NCI-H748 treated with DMSO at 0.1 percent for 48 hours (cell line): ENCODE measurements at regions not wholly inside any gene's neighbourhood (a gene's known extent, or its start where the extent isn't known, plus 50 kb on each side); places are given as distances from the start of the nearest gene placed in this dataset.
"Not testable (repeated sequence)": the region's sequence is repeated elsewhere in the genome, so short reads cannot be mapped to it uniquely, and the experiment has no call there.

Experiments
- DNase-seq: peaks from one replicate; lab custom pipeline; 2025; lab: John Stamatoyannopoulos, UW

GRCh38 chr16:86716649-86717048 lies 138.3 kb downstream of the FOXL1 start:
- no peak for DNase-seq

GRCh38 chr16:86718118-86718517 lies 139.8 kb downstream of the FOXL1 start:
- DNase-seq: no peak

- DNase-seq: no peak
Measured at GRCh38 chr16:86722970-86723369, 144.6 kb downstream of the FOXL1 start.

- DNase-seq: no peak
Measured at GRCh38 chr16:86723689-86724088, 145.3 kb downstream of the FOXL1 start.

- no peak for DNase-seq
Measured at GRCh38 chr16:86725401-86725800, 147.1 kb downstream of the FOXL1 start.

GRCh38 chr16:86726340-86726739 lies 148.0 kb downstream of the FOXL1 start:
- no peak for DNase-seq

- DNase-seq: no peak
Measured at GRCh38 chr16:86727131-86727530, 148.8 kb downstream of the FOXL1 start.

- DNase-seq: no peak
Measured at GRCh38 chr16:86727632-86728031, 149.3 kb downstream of the FOXL1 start.

GRCh38 chr16:86729686-86730085 lies 151.3 kb downstream of the FOXL1 start:
- no peak for DNase-seq

GRCh38 chr16:86730086-86730485 lies 151.7 kb downstream of the FOXL1 start:
- DNase-seq: no peak

GRCh38 chr16:86730597-86730996 lies 152.2 kb downstream of the FOXL1 start:
- no peak for DNase-seq

GRCh38 chr16:86732621-86733295 lies 154.4 kb downstream of the FOXL1 start:
- no peak for DNase-seq

GRCh38 chr16:86733546-86734254 lies 155.4 kb downstream of the FOXL1 start:
- DNase-seq: no peak

- DNase-seq: no peak
Measured at GRCh38 chr16:86734543-86735460, 156.5 kb downstream of the FOXL1 start.

- DNase-seq: no peak
Measured at GRCh38 chr16:86735727-86736126, 157.4 kb downstream of the FOXL1 start.

- no peak for DNase-seq
Measured at GRCh38 chr16:86736502-86736901, 158.2 kb downstream of the FOXL1 start.

GRCh38 chr16:86737083-86737482 lies 158.7 kb downstream of the FOXL1 start:
- no peak for DNase-seq

GRCh38 chr16:86738322-86738721 lies 160.0 kb downstream of the FOXL1 start:
- not testable (repeated sequence) for DNase-seq

- no peak for DNase-seq
Measured at GRCh38 chr16:86739178-86739577, 160.8 kb downstream of the FOXL1 start.

- no peak for DNase-seq
Measured at GRCh38 chr16:86739808-86740207, 161.5 kb downstream of the FOXL1 start.

- DNase-seq: no peak
Measured at GRCh38 chr16:86740298-86740697, 161.9 kb downstream of the FOXL1 start.

GRCh38 chr16:86740906-86741799 lies 162.8 kb downstream of the FOXL1 start:
- DNase-seq: no peak
